ENCODE measurements at regions not wholly inside any gene's neighbourhood (a gene's known extent, or its start where the extent isn't known, plus 50 kb on each side); places are given as distances from the start of the nearest gene placed in this dataset.

GRCh38 chr15:31157644-31158069, 56.1 kb upstream of the TRPM1 start:
- no peak for TF ChIP-seq POLR2A (IDR thresholded peaks at IDR 0.05)
- no peak for TF ChIP-seq CTCF (IDR thresholded peaks at IDR 0.05)
